MG63 (cell line): ENCODE measurements at regions not wholly inside any gene's neighbourhood (a gene's known extent, or its start where the extent isn't known, plus 50 kb on each side); places are given as distances from the start of the nearest gene placed in this dataset.
"Not testable (repeated sequence)": the region's sequence is repeated elsewhere in the genome, so short reads cannot be mapped to it uniquely, and the experiment has no call there.

Experiments used
- DNase-seq: peaks from one replicate; pipeline ENCODE4 v3.0.0-alpha.2; 2020
- H3K27me3 ChIP-seq: fragments of 250-450 bp; sonication (Bioruptor Pico); 2 replicates; pipeline ENCODE4 v1.5.1; 2020; ENCODE audit warnings: mild to moderate bottlenecking, moderate library complexity
- H3K36me3 ChIP-seq: fragments of 250-450 bp; sonication (Bioruptor Pico); 2 replicates; pipeline ENCODE4 v1.5.1; 2020; ENCODE audit warnings: mild to moderate bottlenecking, moderate library complexity
- H3K4me3 ChIP-seq: fragments of 250-450 bp; sonication (Bioruptor Pico); 2 replicates; pipeline ENCODE4 v1.5.1; 2020; ENCODE audit warnings: mild to moderate bottlenecking, moderate library complexity
- H3K9me3 ChIP-seq: fragments of 250-450 bp; sonication (Bioruptor Pico); 2 replicates; pipeline ENCODE4 v1.5.1; 2020; ENCODE audit warnings: mild to moderate bottlenecking, moderate library complexity

GRCh38 chr5:57745700-57746651 lies 263.4 kb upstream of the ACTBL2 start:
- H3K9me3 ChIP-seq, result peaks cover 11% of the 10 kb centered on the region
- no peaks in the 10 kb centered on the region for H3K27me3 ChIP-seq
- no peaks in the 10 kb centered on the region for H3K36me3 ChIP-seq
- no peak for DNase-seq
- H3K4me3 ChIP-seq, result no peak overlapping the region

- no peak for DNase-seq
- Histone ChIP-seq H3K36me3 (no peaks in the 10 kb centered on the region), H3K27me3 (no peaks in the 10 kb centered on the region), H3K4me3 (no peak overlapping the region), H3K9me3 (peaks cover 11% of the 10 kb centered on the region)
These were observed 262.4 kb upstream of the ACTBL2 start for GRCh38 chr5:57745029-57745428.

- peaks cover 15% of the 10 kb centered on the region for H3K9me3 ChIP-seq
- DNase-seq, result no peak
These were observed 258.7 kb upstream of the ACTBL2 start for GRCh38 chr5:57741336-57741735.

GRCh38 chr5:57738787-57739186 lies 256.2 kb upstream of the ACTBL2 start:
- H3K9me3 ChIP-seq, result peaks cover 15% of the 10 kb centered on the region
- no peaks in the 10 kb centered on the region for H3K27me3 ChIP-seq
- H3K4me3 ChIP-seq, result no peak overlapping the region
- DNase-seq, result no peak
- H3K36me3 ChIP-seq, result no peaks in the 10 kb centered on the region; the same call in 1 of the 2 replicates

More at GRCh38 chr5:57741336-57741735, 258.7 kb upstream of the ACTBL2 start:
- no peaks in the 10 kb centered on the region for H3K27me3 ChIP-seq
- H3K36me3 ChIP-seq, result no peaks in the 10 kb centered on the region
- H3K4me3 ChIP-seq, result no peak overlapping the region

- no peaks in the 10 kb centered on the region for H3K27me3 ChIP-seq
- H3K9me3 ChIP-seq, result peaks cover 15% of the 10 kb centered on the region
- no peaks in the 10 kb centered on the region; the same call in 1 of the 2 replicates for H3K36me3 ChIP-seq
- no peak for DNase-seq
- H3K4me3 ChIP-seq, result no peak overlapping the region
These were observed 255.7 kb upstream of the ACTBL2 start for GRCh38 chr5:57738301-57738700.

- peaks cover 7% of the 10 kb centered on the region for H3K9me3 ChIP-seq
- no peaks in the 10 kb centered on the region for H3K27me3 ChIP-seq
- DNase-seq, result no peak
- H3K4me3 ChIP-seq, result no peak overlapping the region
- no peaks in the 10 kb centered on the region; the same call in 1 of the 2 replicates for H3K36me3 ChIP-seq
These were observed 254.1 kb upstream of the ACTBL2 start for GRCh38 chr5:57736716-57737115.

GRCh38 chr5:57735279-57736153 lies 252.9 kb upstream of the ACTBL2 start:
- not testable (repeated sequence) for H3K36me3 ChIP-seq, H3K9me3 ChIP-seq, H3K27me3 ChIP-seq, H3K4me3 ChIP-seq
- peak; percentile 48 for DNase-seq

- Histone ChIP-seq H3K4me3 (no peak overlapping the region), H3K27me3 (no peaks in the 10 kb centered on the region), H3K9me3 (peaks cover 3% of the 10 kb centered on the region; the same call in 1 of the 2 replicates), H3K36me3 (no peaks in the 10 kb centered on the region; the same call in 1 of the 2 replicates)
- no peak for DNase-seq
These were observed 251.7 kb upstream of the ACTBL2 start for GRCh38 chr5:57734296-57734695.

GRCh38 chr5:57727591-57727990 lies 245.0 kb upstream of the ACTBL2 start:
- Histone ChIP-seq H3K4me3 (no peak overlapping the region), H3K36me3 (no peaks in the 10 kb centered on the region), H3K9me3 (peaks cover 4% of the 10 kb centered on the region; the same call in 1 of the 2 replicates), H3K27me3 (no peaks in the 10 kb centered on the region)
- no peak for DNase-seq

- H3K9me3 ChIP-seq, result peaks cover 4% of the 10 kb centered on the region; the same call in 1 of the 2 replicates
- no peak overlapping the region for H3K4me3 ChIP-seq
- no peaks in the 10 kb centered on the region for H3K27me3 ChIP-seq
- no peaks in the 10 kb centered on the region for H3K36me3 ChIP-seq
- no peak for DNase-seq
These were observed 243.3 kb upstream of the ACTBL2 start for GRCh38 chr5:57725658-57726504.

- no peak for DNase-seq
- Histone ChIP-seq H3K27me3 (no peaks in the 10 kb centered on the region), H3K4me3 (no peak overlapping the region), H3K9me3 (peaks cover 4% of the 10 kb centered on the region; the same call in 1 of the 2 replicates), H3K36me3 (no peaks in the 10 kb centered on the region)
These were observed 242.2 kb upstream of the ACTBL2 start for GRCh38 chr5:57724836-57725235.

GRCh38 chr5:57721226-57721625 lies 238.6 kb upstream of the ACTBL2 start:
- DNase-seq, result no peak
- Histone ChIP-seq H3K9me3 (no peaks in the 10 kb centered on the region), H3K36me3 (no peaks in the 10 kb centered on the region), H3K27me3 (no peaks in the 10 kb centered on the region), H3K4me3 (no peak overlapping the region)

- Histone ChIP-seq H3K36me3 (no peaks in the 10 kb centered on the region), H3K9me3 (no peaks in the 10 kb centered on the region), H3K27me3 (no peaks in the 10 kb centered on the region), H3K4me3 (no peak overlapping the region)
- DNase-seq, result no peak
These were observed 238.0 kb upstream of the ACTBL2 start for GRCh38 chr5:57720656-57721055.

- Histone ChIP-seq H3K4me3 (no peak overlapping the region), H3K27me3 (no peaks in the 10 kb centered on the region), H3K9me3 (no peaks in the 10 kb centered on the region), H3K36me3 (no peaks in the 10 kb centered on the region)
- DNase-seq, result no peak
These were observed 236.6 kb upstream of the ACTBL2 start for GRCh38 chr5:57719216-57719615.

GRCh38 chr5:57718155-57718554 lies 235.5 kb upstream of the ACTBL2 start:
- no peaks in the 10 kb centered on the region for H3K9me3 ChIP-seq
- H3K4me3 ChIP-seq, result no peak overlapping the region
- H3K27me3 ChIP-seq, result no peaks in the 10 kb centered on the region
- no peak for DNase-seq
- no peaks in the 10 kb centered on the region for H3K36me3 ChIP-seq

GRCh38 chr5:57717555-57717954 lies 234.9 kb upstream of the ACTBL2 start:
- no peak for DNase-seq
- H3K9me3 ChIP-seq, result no peaks in the 10 kb centered on the region
- no peak overlapping the region for H3K4me3 ChIP-seq
- H3K36me3 ChIP-seq, result no peaks in the 10 kb centered on the region
- H3K27me3 ChIP-seq, result no peaks in the 10 kb centered on the region
